GM04504 (cell line): ENCODE measurements at regions not wholly inside any gene's neighbourhood (a gene's known extent, or its start where the extent isn't known, plus 50 kb on each side); places are given as distances from the start of the nearest gene placed in this dataset.
"Not testable (repeated sequence)": the region's sequence is repeated elsewhere in the genome, so short reads cannot be mapped to it uniquely, and the experiment has no call there.

Source experiments
- DNase-seq: peaks from one replicate; pipeline ENCODE4 v3.0.0-alpha.2; 2012; ENCODE audit warnings: low read depth

DNA sequence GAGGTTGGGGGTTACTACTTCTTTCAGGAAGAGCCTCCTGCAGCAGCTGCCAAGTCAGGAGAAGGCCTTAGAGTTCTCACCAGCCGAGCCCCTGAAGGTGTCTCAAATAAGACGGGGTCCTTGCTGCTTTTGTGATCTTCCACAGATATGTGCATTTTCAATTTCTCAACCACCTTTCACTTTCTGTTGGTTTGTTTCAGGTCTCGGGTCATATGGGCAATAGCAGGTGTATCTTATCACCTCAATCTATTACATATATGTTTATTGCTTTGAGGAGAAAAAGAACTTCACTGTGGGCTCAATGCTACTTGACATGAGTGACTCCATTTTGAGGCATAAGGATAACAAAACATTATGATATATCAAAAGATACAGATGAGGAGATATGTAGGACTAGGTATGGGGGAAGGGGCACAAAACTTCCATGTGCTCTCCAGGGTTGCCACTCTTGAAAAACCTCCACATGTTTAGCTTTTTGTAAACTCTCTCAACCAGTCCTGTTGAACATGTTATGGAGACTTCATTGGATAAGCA lies 1171.4 kb upstream of the ADGRL2 start:
- no peak for DNase-seq

DNA sequence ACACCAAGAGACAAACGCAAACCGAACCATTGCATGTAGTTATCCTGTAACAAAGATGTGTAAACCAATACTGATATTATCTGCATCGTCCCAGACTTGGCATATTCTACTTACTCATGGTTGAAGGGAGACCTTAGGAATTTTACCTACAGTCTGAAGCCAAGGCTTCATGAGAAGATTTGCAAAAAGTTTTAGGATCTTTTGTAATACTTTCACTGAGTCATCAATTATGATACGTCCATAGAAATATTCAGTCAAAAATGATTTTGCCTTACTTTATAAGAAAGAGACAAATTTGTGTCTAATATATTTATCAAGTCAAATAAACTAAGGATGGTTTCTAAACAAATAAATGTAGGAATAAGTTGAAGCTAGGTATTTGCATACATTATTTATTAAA lies 1176.1 kb upstream of the ADGRL2 start:
- no peak for DNase-seq

DNA sequence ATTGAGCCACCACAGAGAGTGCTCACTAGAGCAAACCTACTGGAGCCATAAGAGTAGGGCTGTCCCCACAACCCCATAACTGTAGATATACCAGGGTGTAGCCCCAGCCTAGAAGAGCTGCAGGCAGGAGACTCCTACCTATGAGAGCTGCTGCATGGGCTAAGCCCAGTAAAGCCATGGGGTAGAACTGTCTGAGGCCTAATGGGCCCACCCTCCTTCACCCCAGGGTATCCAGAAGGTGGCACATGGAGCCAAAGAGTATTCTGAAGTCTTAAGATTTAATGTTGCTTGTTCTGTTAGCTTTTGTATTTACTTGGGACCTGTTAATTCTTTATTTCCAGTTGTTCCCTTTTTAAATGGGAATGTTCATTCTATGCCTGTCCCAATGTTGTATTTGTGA lies 1193.7 kb upstream of the ADGRL2 start:
- DNase-seq, result no peak

DNA sequence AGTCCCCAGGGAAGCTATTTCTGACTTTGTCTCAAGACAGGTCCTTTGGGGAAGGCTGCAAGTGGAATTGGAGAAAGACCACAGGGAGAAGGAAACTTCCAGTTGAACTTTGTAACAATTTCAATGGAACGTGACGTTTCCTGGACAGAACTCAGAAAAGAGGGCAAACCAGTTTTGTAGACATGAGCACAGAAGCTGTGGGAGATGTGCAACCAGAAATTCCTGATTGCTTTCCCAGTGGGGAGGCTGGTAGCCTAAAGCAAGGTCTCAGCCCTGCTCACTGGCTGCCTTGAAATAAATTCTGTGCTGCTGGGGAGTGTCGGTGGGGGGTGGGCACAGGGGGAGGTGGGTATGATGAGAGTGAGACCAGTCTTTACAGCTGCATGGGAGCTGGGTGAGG lies 1206.7 kb upstream of the ADGRL2 start:
- DNase-seq, result no peak

DNA sequence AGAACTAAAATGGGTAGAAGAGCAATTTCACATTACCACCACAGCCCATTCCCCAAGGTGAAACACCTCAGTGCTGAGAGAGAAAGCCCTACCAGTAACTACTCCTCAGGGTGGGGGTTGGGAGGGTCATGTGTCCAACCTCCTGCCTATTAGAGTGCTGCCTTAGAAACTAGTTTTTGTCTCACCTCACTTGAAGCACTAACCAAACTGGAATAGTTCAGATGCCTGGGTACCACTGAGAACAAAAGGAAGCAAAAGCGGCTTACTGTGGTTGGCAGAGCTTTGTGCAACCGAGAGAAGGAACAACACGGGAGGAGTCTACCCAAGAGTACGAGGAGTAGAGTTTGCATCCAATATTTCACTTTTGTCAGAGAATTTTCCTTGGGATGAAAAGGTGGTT lies 1207.5 kb upstream of the ADGRL2 start:
- DNase-seq, result no peak

DNA sequence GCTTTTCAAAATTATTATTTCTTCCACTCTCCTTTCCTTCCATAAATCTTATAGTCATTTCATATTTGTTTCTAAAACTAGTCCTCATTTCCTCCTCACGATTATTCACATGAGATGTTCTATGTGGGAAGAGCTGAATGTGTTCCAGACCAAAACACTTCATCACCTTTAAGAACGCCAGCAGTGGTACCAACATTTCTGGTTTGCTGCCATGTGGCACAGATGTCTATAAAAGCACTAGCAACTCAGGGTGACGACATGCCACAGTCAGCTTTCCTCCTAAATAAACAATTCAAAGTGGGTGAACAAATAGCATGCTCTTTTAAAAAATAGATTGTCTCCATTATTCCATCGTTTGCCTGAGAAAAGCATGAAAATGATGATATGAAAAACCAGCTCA lies 1217.8 kb upstream of the ADGRL2 start:
- peak; percentile 3 for DNase-seq

DNA sequence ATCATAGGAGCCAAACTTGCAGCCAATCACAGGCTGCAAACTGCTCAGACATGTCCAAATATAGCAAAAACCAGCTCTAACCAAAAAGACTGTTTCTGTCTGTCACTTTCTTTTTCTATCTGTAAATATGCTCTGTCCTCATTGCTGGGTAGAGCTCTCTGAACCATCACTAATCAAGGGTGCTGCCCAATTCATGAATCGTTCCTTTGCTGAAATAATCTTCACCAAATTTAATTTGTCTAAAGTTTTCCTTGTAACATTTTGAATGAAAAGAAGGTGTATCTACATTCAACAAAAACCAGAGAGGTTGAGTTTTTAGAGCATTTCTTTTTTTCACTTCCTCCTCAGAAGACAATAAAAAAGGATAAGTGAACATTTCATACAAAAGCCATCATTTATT lies 1221.7 kb upstream of the ADGRL2 start:
- DNase-seq, result no peak

DNA sequence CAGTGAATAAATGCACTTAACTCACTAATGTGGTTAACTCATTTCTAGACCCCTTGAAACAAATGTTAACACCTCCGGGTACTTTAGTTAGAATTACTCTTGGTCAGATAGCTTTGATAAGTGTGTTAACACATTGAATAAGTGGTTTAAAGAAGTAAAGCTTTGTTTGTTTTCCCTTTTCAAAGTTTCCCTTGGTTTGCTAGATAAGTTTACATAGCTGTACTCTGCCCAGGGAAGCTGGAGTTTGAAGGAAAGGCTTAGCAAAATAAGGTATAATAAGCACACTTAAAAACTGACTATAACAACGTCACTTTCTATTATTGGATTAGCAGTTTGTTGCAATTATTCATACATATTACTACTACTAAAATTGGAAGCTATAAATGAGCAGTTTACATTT lies 1233.9 kb upstream of the ADGRL2 start:
- DNase-seq, result no peak

DNA sequence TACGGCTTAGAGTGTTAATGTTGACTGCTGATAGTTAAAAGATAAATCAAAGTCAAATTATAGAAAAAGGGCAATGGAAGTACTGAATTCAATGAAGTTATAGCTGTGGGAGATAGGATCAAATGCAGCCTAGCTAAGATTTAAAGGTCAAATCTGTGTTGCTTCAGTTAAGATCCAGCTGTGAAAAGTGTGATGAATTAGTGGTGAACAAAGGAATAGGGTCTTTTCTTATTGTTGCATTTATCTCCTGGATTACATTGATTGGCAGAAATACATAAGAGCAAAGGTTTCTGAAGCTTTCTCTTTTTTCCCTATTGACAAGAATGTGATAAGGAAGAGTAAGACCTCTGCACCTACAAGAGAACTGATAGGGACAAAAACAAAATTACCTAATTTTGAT lies 1234.6 kb upstream of the ADGRL2 start:
- no peak for DNase-seq

DNA sequence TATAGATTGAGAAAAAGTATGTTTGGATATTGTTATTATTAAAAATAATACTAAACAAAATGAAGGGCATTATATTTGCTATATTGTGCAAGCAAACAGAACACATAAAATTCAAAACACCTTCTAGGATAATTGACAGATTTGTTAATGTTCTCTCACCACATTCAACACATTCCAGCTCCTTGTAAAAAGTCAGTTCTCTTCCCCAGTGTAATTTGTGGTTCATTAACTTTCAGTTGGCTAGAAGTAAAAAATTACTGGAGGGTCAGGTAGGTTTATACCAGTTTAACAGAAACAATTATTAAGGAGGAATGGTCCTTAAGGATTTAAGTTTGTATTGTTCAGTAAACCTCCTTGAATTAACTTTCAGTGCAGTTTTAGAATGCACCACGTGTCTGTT lies 1235.3 kb upstream of the ADGRL2 start:
- DNase-seq, result no peak

DNA sequence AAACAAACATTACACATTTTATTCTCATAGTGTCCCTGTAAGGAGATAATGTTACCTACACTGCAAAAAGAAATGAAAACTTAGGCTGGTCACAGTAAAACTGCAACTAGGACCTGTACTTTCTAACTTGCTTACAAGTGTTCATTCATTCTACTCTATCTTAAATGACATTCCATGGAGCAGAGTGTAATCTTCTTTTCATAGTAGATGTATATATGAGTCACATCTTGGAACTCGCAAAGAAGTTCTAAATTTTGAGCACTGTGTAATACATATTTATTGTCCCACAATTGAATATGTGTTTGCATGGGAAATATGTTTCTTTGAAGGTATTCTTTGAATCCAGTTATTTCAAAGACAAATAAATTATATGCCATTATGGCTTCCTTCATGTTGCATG lies 1258.5 kb upstream of the ADGRL2 start:
- no peak for DNase-seq

DNA sequence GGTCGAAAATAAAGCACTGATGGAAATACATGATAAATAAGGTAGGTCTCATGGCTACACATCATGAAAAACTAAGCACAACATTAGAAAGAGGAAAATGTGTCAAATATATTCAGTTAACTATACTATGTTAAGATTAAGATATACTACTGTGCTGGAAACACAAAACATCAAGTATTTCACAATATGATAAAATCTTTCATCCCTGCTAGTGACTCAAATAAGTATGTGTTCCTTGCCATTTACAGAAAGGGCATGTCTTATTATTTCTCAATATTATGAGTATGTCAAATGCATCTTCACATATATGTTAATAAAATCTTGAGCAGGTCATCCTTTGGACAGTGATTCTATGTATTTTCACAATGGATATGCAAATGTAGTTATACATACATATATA lies 1260.1 kb upstream of the ADGRL2 start:
- DNase-seq, result no peak

DNA sequence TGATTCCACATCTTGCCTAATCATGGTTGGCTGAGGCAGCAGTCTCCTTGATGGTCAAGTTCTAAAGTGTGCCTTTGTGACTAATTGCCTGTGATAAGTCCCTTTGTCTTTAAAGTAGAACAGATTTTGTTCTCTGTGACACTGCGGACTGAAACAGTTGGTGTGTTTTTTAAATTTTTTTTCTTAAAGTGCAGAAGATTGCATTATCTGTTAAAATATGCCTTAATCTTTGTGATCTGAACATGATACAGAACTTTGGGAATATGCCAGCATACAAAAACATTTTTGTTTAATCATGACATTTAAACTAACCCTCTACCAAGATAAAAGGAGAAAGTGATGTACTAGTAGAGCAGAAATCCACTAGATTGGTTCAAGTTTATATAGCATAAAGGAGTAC lies 1260.6 kb upstream of the ADGRL2 start:
- no peak for DNase-seq

DNA sequence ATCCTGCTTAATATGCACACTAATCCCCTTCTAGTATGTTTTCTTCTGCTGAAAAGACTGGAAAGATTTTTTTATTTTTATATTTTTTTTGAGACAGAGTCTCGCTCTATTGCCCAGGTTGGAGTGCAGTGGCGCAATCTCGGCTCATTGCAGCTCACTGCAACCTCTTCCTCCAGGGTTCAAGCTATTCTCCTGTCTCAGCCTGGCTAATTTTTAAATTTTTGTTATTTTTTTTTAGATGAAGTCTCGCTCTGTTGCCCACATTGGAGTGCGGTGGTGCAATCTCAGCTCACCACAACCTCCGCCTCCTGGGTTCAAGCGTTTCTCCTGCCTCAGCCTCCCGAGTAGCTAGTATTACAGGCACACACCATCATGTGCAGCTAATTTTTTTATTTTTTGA lies 1261.4 kb upstream of the ADGRL2 start:
- DNase-seq, result not testable (repeated sequence)

DNA sequence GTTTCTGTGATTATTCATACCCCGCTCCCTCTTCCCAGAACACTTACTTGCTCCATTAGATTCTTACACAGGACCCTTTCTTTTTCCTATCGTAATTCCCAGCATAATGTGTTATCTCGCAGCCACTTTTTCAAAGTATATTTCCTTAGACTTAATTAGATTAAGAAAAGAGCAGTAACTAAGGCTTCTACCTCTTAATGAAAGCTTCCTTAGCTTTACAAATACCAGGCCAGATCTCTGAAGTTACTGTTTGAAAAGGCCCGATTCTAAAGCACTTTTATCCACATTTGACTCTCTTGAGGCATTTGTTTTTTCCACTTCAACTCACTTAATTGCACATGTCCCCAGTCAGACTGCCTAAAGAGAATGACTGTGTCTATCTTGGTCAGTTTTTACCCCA lies 1264.3 kb upstream of the ADGRL2 start:
- DNase-seq, result no peak

DNA sequence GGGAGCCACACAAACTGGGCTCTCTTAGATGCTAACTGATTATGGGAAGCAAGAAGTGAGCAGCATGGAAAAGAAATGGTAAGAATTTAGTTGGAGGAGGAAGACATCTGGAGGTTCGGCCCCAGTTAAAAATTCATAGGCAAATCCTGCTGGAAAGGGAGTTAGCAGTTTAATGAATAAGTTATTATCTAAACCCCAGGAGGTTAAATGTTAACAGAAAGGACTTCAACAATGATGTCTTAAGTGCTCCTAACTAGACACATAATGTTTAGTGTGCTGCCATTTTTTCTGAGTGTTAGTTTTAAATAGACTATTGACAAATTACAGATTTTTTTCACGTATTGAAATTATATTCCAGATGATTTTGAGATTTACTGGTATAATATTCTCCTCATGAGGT lies 1265.3 kb upstream of the ADGRL2 start:
- no peak for DNase-seq

DNA sequence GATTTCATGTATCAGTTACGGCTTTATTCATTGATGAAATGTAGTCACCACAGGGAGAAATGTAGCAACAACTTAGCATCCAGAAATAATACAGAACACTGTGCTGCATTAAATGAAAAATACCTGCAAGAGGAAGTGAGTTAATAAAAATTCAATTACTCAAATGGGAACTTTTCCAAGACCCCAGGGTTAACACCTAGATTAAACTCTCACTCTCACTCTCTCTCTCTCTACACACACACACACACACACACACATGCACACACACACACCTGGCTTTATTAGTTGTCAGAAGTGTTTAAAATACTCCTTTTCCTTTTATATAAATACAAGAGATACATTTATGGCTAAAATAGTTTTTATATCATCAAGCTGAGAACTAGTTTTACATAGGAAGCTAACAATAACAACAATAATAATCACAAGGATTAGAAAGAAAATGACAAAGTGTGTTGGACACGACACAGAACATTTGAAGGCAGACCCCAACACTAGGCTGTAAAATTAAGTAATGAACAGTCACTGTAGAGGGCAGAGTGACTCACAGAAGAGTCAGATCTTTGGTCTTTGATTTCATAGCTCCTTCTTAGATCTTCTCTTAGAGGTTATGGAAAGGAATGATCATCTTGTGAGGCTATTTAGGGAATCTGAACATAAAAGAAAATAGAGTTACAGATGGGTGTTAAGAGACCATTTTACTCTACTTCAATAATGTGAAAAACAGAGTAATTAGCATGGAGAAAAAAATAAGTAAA lies 1266.0 kb upstream of the ADGRL2 start:
- no peak for DNase-seq

DNA sequence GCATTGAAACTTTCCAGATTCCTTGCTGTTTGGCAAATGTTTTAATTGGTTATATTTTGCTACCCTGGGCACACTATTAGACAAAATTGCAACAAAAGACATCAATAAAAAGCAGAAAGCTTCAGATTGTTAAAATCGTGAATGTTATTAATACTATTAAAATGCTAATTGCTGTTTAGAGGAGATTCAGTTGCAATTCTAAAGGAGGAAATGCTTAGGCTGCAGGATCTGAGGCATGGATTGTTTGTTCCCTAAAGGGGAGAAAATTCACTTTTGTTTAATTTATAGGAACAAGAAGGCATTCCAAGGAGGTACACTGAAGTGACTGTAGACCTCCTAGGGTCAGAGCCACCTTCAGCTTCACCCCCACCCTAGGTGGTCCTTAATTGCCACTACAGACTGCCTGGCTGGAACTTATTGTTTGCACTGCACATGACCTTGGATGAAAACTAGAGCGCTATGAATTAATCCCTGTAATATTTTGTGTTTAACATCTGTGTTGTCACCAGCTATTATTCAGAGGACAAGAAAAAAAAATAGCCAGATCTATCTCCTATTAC lies 1266.9 kb upstream of the ADGRL2 start:
- no peak for DNase-seq

DNA sequence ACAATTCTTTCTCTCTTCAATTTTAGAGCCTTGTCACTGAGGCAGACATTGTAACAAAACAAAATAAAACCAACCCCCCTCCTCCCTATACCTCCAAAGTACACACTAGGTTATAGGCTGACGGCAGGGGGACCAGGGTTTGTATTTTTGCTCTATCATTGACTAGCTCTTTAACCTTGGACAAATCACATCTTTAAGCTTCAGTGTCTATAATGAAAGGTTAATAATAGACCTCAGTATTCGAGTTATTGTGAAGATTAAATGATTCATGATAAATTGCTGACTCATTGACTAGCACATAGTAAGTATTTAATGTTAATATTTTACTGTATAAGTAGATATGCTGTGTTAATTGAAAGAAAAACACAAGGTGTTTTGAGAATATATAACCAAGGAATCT lies 1267.6 kb upstream of the ADGRL2 start:
- no peak for DNase-seq

DNA sequence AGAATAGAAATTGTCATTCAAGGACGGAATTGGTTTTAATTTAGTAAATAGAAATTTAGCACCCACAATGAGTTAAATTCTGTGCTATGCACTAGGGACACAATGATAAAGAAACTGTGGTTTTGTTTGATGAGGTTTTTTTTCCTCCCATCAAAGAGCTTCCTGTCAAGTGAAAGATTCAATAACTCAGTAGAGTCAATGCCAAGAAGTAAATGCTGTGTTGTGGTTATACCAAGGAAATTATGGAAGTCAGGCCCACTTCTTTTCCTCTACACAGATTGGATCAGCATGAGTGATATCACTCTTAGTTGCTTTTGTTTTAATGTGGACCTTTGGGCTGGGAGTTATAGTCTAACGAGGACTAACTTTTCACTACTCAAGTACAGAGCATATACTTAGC lies 1269.6 kb upstream of the ADGRL2 start:
- no peak for DNase-seq

DNA sequence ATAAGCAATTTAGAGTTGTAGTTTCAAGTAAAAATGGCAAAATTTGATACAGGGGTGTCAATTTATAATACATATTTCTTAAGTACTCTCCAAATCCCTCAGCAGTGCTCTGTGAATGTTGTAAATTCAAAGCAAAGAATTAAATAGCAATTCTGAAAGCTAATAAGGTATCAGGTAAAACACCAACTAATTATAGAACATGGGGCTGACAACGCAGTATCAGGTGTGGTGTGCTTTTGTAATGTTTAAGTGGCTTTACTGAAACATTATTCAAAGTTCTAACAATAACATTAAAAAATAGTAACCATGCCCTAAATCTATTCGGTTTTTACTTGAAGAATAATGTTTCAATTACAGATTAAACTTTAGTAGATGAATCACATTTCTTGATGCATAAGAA lies 1271.2 kb upstream of the ADGRL2 start:
- DNase-seq, result no peak

DNA sequence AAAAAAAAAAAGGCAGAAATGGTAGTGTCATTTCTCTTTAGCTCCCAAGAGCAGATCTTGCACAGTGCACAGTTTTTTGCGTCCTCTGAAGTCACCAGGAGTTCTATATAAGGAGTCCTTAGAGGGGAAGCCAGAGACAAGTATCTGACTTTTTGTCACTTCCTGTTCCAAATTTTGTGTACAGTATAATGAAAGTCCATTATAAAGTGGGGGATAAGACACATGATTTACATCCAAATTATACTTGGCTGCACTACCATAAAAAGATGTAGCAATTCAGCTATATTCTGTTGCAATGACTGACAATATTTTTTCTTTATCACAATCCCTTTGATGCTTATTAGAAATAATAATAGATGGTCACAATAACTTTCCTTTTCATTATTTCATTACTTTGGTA lies 1276.9 kb upstream of the ADGRL2 start:
- no peak for DNase-seq

DNA sequence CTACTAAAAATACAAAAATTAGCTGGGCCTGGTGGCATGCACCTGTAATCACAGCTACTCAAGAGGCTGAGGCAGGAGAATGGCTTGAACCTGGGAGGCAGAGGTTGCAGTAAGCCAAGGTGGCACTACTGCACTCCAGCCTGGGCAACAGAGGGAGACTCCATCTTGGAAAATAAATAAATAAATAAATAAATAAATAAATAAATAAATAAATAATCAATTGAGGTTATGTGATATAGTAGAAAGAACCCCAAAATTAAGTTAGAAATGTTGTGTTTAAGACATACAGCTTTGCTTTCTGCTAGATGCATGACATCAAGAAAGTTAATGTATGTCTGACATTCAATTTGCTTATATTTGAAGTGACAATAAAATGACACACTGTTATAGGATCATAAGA lies 1277.7 kb upstream of the ADGRL2 start:
- not testable (repeated sequence) for DNase-seq

DNA sequence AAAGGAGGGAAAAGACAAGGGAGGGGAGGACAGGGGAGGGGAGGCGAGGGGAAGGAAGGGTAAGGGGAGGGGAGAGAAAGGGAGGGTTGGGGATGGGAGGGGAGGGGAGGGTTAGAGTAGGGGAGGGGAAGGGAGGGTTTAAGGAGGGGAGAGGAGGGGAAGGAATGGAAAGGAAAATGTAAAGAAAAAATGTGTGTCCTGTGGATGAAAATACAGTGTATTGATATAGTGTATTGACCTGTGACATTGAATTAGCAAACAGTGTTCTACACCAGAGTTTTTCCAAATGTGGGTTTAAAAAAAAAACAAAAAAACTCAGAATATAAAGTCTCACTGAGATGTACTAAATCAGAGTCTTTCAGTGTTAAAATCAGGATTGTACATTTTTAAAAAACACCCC lies 1279.8 kb upstream of the ADGRL2 start:
- DNase-seq, result no peak
